ENCODE measurements at regions not wholly inside any gene's neighbourhood (a gene's known extent, or its start where the extent isn't known, plus 50 kb on each side); places are given as distances from the start of the nearest gene placed in this dataset.

DNA sequence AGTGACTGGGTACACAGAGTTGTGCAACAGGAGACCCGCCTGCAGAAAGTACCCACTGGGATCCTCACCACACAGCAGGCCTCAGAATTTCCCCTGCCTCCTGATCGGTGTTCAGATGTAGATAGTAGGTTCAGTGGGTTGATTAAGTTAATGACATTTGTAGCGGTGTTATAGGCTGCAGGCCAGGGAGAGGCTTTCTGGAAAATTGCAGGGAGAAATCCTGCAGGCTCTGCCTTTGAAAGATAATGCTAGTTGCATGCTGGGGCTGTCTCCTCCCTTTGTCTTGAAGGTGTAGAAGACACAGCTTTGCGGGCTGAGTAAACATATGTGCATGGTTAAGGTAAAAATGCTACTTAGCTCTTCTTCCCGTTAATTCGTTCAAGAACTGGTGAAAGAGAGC is 406.3 kb upstream of the RBFOX1 start:
- ChIA-PET CTCF (no interaction called here), POLR2A (no interaction called here)
- Histone ChIP-seq H3K9me1 (replicated peaks; ENCODE audit: control insufficient read depth, extremely low read depth, insufficient read depth, low read length) (no peaks in the 10 kb centered on the region), H3K36me3 (ENCODE audit: control insufficient read depth in 2 of 2, extremely low read depth in 1 of 2, insufficient read depth in 2 of 2, low read length in 2 of 2) (no peaks in the 10 kb centered on the region), H3K4me3 (replicated peaks in 1 of 3; ENCODE audit: insufficient read depth in 1 of 3, low read depth in 1 of 3, low read length in 3 of 3) (no peak overlapping the region), H4K20me1 (replicated peaks; ENCODE audit: control insufficient read depth, extremely low read depth, insufficient read depth, low read length) (no peaks in the 10 kb centered on the region), H2AFZ (ENCODE audit: low read depth, low read length) (no peak overlapping the region), H3K27me3 (ENCODE audit: control insufficient read depth in 2 of 2, insufficient read depth in 2 of 2, low read length in 2 of 2) (no peaks in the 10 kb centered on the region), H3K4me2 (ENCODE audit: insufficient read depth, low read length) (no peak overlapping the region), H3K79me2 (ENCODE audit: control insufficient read depth, insufficient read depth, low read length) (no peaks in the 10 kb centered on the region), H3K27ac (ENCODE audit: insufficient read depth, low read depth, low read length) (no peak overlapping the region), H3K4me1 (ENCODE audit: control insufficient read depth, extremely low read depth, insufficient read depth, low read length) (no peaks in the 10 kb centered on the region), H3K9me3 (replicated peaks; ENCODE audit: control insufficient read depth, insufficient read depth, low read length) (peaks cover 4% of the 10 kb centered on the region), H3K9ac (replicated peaks; ENCODE audit: extremely low read depth, insufficient read depth, low read length) (no peak overlapping the region)
- intact Hi-C loops (cut with micrococcal nuclease) (no loop called here), dilution Hi-C loops (cut with MboI; ENCODE audit: extremely low pct_ligation_motif_present, low sequenced_read_pairs) (no loop called here)
- no peak for TF ChIP-seq EZH2 (IDR thresholded peaks at IDR 0.05; ENCODE audit: borderline replicate concordance, low read depth, low read length, severe bottlenecking)
- TF ChIP-seq, protein P1, sequence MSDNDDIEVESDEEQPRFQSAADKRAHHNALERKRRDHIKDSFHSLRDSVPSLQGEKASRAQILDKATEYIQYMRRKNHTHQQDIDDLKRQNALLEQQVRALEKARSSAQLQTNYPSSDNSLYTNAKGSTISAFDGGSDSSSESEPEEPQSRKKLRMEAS (IDR thresholded peaks at IDR 0.05; ENCODE audit: insufficient read depth, insufficient read length), result no peak
- no peak for TF ChIP-seq GATA2 (IDR thresholded peaks at IDR 0.05; ENCODE audit: insufficient read depth, insufficient read length, low read depth, low read length)
- no peak for TF ChIP-seq JUN (IDR thresholded peaks at IDR 0.05; ENCODE audit: borderline replicate concordance, insufficient read depth, insufficient read length, low read depth)
- TF ChIP-seq, protein P2, sequence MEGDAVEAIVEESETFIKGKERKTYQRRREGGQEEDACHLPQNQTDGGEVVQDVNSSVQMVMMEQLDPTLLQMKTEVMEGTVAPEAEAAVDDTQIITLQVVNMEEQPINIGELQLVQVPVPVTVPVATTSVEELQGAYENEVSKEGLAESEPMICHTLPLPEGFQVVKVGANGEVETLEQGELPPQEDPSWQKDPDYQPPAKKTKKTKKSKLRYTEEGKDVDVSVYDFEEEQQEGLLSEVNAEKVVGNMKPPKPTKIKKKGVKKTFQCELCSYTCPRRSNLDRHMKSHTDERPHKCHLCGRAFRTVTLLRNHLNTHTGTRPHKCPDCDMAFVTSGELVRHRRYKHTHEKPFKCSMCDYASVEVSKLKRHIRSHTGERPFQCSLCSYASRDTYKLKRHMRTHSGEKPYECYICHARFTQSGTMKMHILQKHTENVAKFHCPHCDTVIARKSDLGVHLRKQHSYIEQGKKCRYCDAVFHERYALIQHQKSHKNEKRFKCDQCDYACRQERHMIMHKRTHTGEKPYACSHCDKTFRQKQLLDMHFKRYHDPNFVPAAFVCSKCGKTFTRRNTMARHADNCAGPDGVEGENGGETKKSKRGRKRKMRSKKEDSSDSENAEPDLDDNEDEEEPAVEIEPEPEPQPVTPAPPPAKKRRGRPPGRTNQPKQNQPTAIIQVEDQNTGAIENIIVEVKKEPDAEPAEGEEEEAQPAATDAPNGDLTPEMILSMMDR (IDR thresholded peaks at IDR 0.05; ENCODE audit: extremely low read depth in 1 of 2, insufficient read depth in 1 of 2, low read depth in 1 of 2, low read length in 2 of 2), result no peak
- no peak for TF ChIP-seq FOS (IDR thresholded peaks at IDR 0.05; ENCODE audit: borderline replicate concordance, insufficient read depth, low read length)
- no TSS peak for BruUV-seq (replicated peaks)
- DNase-seq (ENCODE audit: low read depth, low spot score), result no peak
- no peak for FAIRE-seq

- intact Hi-C loops (cut with micrococcal nuclease) (no loop called here), dilution Hi-C loops (cut with MboI; ENCODE audit: extremely low pct_ligation_motif_present, low sequenced_read_pairs) (no loop called here)
- FAIRE-seq, result no peak
- Histone ChIP-seq H3K9ac (replicated peaks; ENCODE audit: extremely low read depth, insufficient read depth, low read length) (no peak overlapping the region), H3K27me3 (ENCODE audit: control insufficient read depth in 2 of 2, insufficient read depth in 2 of 2, low read length in 2 of 2) (no peaks in the 10 kb centered on the region), H2AFZ (ENCODE audit: low read depth, low read length) (no peak overlapping the region), H3K27ac (ENCODE audit: insufficient read depth, low read depth, low read length) (no peak overlapping the region), H3K36me3 (ENCODE audit: control insufficient read depth in 2 of 2, extremely low read depth in 1 of 2, insufficient read depth in 2 of 2, low read length in 2 of 2) (no peaks in the 10 kb centered on the region), H3K4me2 (ENCODE audit: insufficient read depth, low read length) (no peak overlapping the region), H4K20me1 (replicated peaks; ENCODE audit: control insufficient read depth, extremely low read depth, insufficient read depth, low read length) (no peaks in the 10 kb centered on the region), H3K79me2 (ENCODE audit: control insufficient read depth, insufficient read depth, low read length) (no peaks in the 10 kb centered on the region), H3K9me3 (replicated peaks; ENCODE audit: control insufficient read depth, insufficient read depth, low read length) (peaks cover 3% of the 10 kb centered on the region), H3K9me1 (replicated peaks; ENCODE audit: control insufficient read depth, extremely low read depth, insufficient read depth, low read length) (no peaks in the 10 kb centered on the region), H3K4me1 (ENCODE audit: control insufficient read depth, extremely low read depth, insufficient read depth, low read length) (no peaks in the 10 kb centered on the region), H3K4me3 (replicated peaks in 1 of 3; ENCODE audit: insufficient read depth in 1 of 3, low read depth in 1 of 3, low read length in 3 of 3) (no peak overlapping the region)
- DNase-seq (ENCODE audit: low read depth, low spot score), result no peak
- no peak for TF ChIP-seq POLR2AphosphoS5 (IDR thresholded peaks at IDR 0.05; ENCODE audit: insufficient read depth, low read depth, low read length)
- no peak for TF ChIP-seq JUN (IDR thresholded peaks at IDR 0.05; ENCODE audit: borderline replicate concordance, insufficient read depth, insufficient read length, low read depth)
- ChIA-PET POLR2A (no interaction called here), CTCF (no interaction called here)
- BruUV-seq (replicated peaks), result no TSS peak
Observed at GRCh38 chr16:6918646-6919045, 414.0 kb upstream of the RBFOX1 start.
